ENCODE measurements at regions not wholly inside any gene's neighbourhood (a gene's known extent, or its start where the extent isn't known, plus 50 kb on each side); places are given as distances from the start of the nearest gene placed in this dataset.

- Histone ChIP-seq H3F3A (replicated peaks; ENCODE audit: low read depth) (no peaks in the 10 kb centered on the region), H2AFZ (no peak overlapping the region), H3K27me3 (ENCODE audit: insufficient read depth) (no peaks in the 10 kb centered on the region), H3K79me2 (replicated peaks; ENCODE audit: insufficient read depth) (no peaks in the 10 kb centered on the region), H3K36me3 (ENCODE audit: insufficient read depth) (no peaks in the 10 kb centered on the region), H3K27ac (ENCODE audit: low read depth) (no peak overlapping the region), H3K4me1 (ENCODE audit: insufficient read depth) (peaks cover 4% of the 10 kb centered on the region; the same call in 1 of the 2 replicates), H3K4me2 (no peak overlapping the region), H3K9me2 (ENCODE audit: insufficient read depth) (no peaks in the 10 kb centered on the region), H4K20me1 (replicated peaks; ENCODE audit: insufficient read depth) (no peaks in the 10 kb centered on the region), H3K4me3 (no peak overlapping the region)
- Mint-ChIP-seq H3K36me3 (ENCODE audit: low read depth) (no peaks in the 10 kb centered on the region), H3K27me3 (ENCODE audit: insufficient read depth, low read depth, poor library complexity) (no peaks in the 10 kb centered on the region), H3K4me1 (peaks cover 4% of the 10 kb centered on the region; the same call in 2 of the 3 replicates), H3K27ac (no peak overlapping the region), H3K9me3 (no peaks in the 10 kb centered on the region), H3K4me3 (no peak overlapping the region)
- ATAC-seq, result no peak
- TF ChIP-seq REST (IDR thresholded peaks at IDR 0.05; ENCODE audit: unreplicated experiment), result no peak
- no peak for DNase-seq (ENCODE audit: low spot score)
These were observed 1361.6 kb upstream of the CHAC2 start for GRCh38 chr2:52405980-52406379.

GRCh38 chr2:52404866-52405265, 1362.7 kb upstream of the CHAC2 start:
- Mint-ChIP-seq H3K27me3 (ENCODE audit: insufficient read depth, low read depth, poor library complexity) (no peaks in the 10 kb centered on the region), H3K9me3 (no peaks in the 10 kb centered on the region), H3K27ac (no peak overlapping the region), H3K4me3 (no peak overlapping the region), H3K36me3 (ENCODE audit: low read depth) (no peaks in the 10 kb centered on the region), H3K4me1 (peaks cover 4% of the 10 kb centered on the region; the same call in 2 of the 3 replicates)
- ATAC-seq (no peak), DNase-seq (ENCODE audit: low spot score) (no peak)
- Histone ChIP-seq H3K79me2 (replicated peaks; ENCODE audit: insufficient read depth) (no peaks in the 10 kb centered on the region), H3K9me2 (ENCODE audit: insufficient read depth) (no peaks in the 10 kb centered on the region), H3K36me3 (ENCODE audit: insufficient read depth) (no peaks in the 10 kb centered on the region), H3F3A (replicated peaks; ENCODE audit: low read depth) (no peaks in the 10 kb centered on the region), H2AFZ (no peak overlapping the region), H3K4me3 (no peak overlapping the region), H3K27ac (ENCODE audit: low read depth) (no peak overlapping the region), H4K20me1 (replicated peaks; ENCODE audit: insufficient read depth) (no peaks in the 10 kb centered on the region), H3K4me1 (ENCODE audit: insufficient read depth) (peaks cover under 1% of the 10 kb centered on the region; the same call in 1 of the 2 replicates), H3K4me2 (no peak overlapping the region), H3K27me3 (ENCODE audit: insufficient read depth) (no peaks in the 10 kb centered on the region)
- TF ChIP-seq EZH2phosphoT487 (IDR thresholded peaks at IDR 0.05; ENCODE audit: unreplicated experiment), result no peak
- no peak for TF ChIP-seq REST (IDR thresholded peaks at IDR 0.05; ENCODE audit: unreplicated experiment)
- TF ChIP-seq STAT1 (IDR thresholded peaks at IDR 0.05; ENCODE audit: unreplicated experiment), result no peak
- TF ChIP-seq POLR2AphosphoS5 (IDR thresholded peaks at IDR 0.05; ENCODE audit: low read depth), result no peak
- TF ChIP-seq, protein P1, sequence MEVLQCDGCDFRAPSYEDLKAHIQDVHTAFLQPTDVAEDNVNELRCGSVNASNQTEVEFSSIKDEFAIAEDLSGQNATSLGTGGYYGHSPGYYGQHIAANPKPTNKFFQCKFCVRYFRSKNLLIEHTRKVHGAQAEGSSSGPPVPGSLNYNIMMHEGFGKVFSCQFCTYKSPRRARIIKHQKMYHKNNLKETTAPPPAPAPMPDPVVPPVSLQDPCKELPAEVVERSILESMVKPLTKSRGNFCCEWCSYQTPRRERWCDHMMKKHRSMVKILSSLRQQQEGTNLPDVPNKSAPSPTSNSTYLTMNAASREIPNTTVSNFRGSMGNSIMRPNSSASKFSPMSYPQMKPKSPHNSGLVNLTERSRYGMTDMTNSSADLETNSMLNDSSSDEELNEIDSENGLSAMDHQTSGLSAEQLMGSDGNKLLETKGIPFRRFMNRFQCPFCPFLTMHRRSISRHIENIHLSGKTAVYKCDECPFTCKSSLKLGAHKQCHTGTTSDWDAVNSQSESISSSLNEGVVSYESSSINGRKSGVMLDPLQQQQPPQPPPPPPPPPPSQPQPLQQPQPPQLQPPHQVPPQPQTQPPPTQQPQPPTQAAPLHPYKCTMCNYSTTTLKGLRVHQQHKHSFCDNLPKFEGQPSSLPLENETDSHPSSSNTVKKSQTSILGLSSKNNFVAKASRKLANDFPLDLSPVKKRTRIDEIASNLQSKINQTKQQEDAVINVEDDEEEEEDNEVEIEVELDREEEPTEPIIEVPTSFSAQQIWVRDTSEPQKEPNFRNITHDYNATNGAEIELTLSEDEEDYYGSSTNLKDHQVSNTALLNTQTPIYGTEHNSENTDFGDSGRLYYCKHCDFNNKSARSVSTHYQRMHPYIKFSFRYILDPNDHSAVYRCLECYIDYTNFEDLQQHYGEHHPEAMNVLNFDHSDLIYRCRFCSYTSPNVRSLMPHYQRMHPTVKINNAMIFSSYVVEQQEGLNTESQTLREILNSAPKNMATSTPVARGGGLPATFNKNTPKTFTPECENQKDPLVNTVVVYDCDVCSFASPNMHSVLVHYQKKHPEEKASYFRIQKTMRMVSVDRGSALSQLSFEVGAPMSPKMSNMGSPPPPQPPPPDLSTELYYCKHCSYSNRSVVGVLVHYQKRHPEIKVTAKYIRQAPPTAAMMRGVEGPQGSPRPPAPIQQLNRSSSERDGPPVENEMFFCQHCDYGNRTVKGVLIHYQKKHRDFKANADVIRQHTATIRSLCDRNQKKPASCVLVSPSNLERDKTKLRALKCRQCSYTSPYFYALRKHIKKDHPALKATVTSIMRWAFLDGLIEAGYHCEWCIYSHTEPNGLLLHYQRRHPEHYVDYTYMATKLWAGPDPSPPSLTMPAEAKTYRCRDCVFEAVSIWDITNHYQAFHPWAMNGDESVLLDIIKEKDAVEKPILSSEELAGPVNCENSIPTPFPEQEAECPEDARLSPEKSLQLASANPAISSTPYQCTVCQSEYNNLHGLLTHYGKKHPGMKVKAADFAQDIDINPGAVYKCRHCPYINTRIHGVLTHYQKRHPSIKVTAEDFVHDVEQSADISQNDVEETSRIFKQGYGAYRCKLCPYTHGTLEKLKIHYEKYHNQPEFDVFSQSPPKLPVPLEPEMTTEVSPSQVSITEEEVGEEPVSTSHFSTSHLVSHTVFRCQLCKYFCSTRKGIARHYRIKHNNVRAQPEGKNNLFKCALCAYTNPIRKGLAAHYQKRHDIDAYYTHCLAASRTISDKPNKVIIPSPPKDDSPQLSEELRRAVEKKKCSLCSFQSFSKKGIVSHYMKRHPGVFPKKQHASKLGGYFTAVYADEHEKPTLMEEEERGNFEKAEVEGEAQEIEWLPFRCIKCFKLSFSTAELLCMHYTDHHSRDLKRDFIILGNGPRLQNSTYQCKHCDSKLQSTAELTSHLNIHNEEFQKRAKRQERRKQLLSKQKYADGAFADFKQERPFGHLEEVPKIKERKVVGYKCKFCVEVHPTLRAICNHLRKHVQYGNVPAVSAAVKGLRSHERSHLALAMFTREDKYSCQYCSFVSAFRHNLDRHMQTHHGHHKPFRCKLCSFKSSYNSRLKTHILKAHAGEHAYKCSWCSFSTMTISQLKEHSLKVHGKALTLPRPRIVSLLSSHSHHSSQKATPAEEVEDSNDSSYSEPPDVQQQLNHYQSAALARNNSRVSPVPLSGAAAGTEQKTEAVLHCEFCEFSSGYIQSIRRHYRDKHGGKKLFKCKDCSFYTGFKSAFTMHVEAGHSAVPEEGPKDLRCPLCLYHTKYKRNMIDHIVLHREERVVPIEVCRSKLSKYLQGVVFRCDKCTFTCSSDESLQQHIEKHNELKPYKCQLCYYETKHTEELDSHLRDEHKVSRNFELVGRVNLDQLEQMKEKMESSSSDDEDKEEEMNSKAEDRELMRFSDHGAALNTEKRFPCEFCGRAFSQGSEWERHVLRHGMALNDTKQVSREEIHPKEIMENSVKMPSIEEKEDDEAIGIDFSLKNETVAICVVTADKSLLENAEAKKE (CRISPR knock-in tag; IDR thresholded peaks at IDR 0.05), result no peak
- TF ChIP-seq ZNF331 (CRISPR knock-in tag; IDR thresholded peaks at IDR 0.05; ENCODE audit: low read depth), result no peak
- no peak for TF ChIP-seq ZNF114 (CRISPR knock-in tag; IDR thresholded peaks at IDR 0.05)
- no peak for TF ChIP-seq JUNB (IDR thresholded peaks at IDR 0.05; ENCODE audit: unreplicated experiment)

All from GM23338 (cell line).